GM12878 (cell line): ENCODE measurements at regions not wholly inside any gene's neighbourhood (a gene's known extent, or its start where the extent isn't known, plus 50 kb on each side); places are given as distances from the start of the nearest gene placed in this dataset.

Experiments used
- ATAC-seq: fragments of 200-7000 bp; cut with Tn5 transposase; 3 replicates; pipeline ENCODE4 v1.9.1; 2020; ENCODE audit warnings: mild to moderate bottlenecking, moderate library complexity
- BruUV-seq: library from RNA; stranded (reverse); fragments of 400-500 nt; replicated peaks from 2 replicates; lab custom pipeline; 2021; lab: Mats Ljungman, UMichigan
- CTCF ChIA-PET: fragments of 300-600 bp; sonication (Branson Sonifier 250); formaldehyde crosslinking; extraction: SDS; loops from one replicate; lab custom pipeline; 2021; ENCODE audit warnings: inconsistent platforms; lab: Yijun Ruan, JAX
- POLR2A ChIA-PET: fragments of 350-600 bp; formaldehyde crosslinking; extraction: SDS; loops from one replicate; lab custom pipeline; 2021; ENCODE audit warnings: inconsistent platforms; lab: Charles Lee
- RAD21 ChIA-PET: fragments of 300-600 bp; sonication (Branson Sonifier 250); formaldehyde crosslinking; loops from one replicate; lab custom pipeline; 2023; ENCODE audit warnings: antibody characterized with exemption; ENCODE audit not compliant: unreplicated experiment; lab: Charles Lee
- SMC1A ChIA-PET: fragments of 300-600 bp; sonication (Branson Sonifier 250); formaldehyde crosslinking; loops from one replicate; lab custom pipeline; 2023; ENCODE audit not compliant: unreplicated experiment, uncharacterized antibody; lab: Charles Lee
- DNase-seq: peaks from one replicate; pipeline ENCODE4 v3.0.0-alpha.2; 2011; ENCODE audit warnings: low read depth, low spot score
- FAIRE-seq: peaks from 3 replicates; lab custom pipeline; 2011; peaks lifted over from hg19 to GRCh38; lab: Jason Lieb, UNC
- H2AFZ ChIP-seq: 2 replicates; pipeline ENCODE4 v1.6.0; 2011; ENCODE audit warnings: low read depth, low read length, control low read depth; ENCODE audit not compliant: control insufficient read depth
- H3K27ac ChIP-seq: 2 replicates; pipeline ENCODE4 v1.5.1; 2011; ENCODE audit warnings: control low read depth; ENCODE audit not compliant: control insufficient read depth, insufficient read depth
- H3K27me3 ChIP-seq, 2 experiments: replicated peaks in 1 of 2; 2 replicates each; pipeline versions ENCODE4 v1.6.0 to v1.6.1; 2011; ENCODE audit warnings: low read length in 1 of 2; ENCODE audit not compliant: control insufficient read depth in 2 of 2, insufficient read depth in 2 of 2
- H3K36me3 ChIP-seq, 2 experiments: 2 replicates each; pipeline ENCODE4 v1.5.1; 2011; ENCODE audit warnings: low read length in 1 of 2; ENCODE audit not compliant: control insufficient read depth in 2 of 2, insufficient read depth in 2 of 2
- H3K4me1 ChIP-seq: 2 replicates; pipeline ENCODE4 v1.6.1; 2011; ENCODE audit warnings: mild to moderate bottlenecking, low read length, moderate library complexity, mixed read lengths; ENCODE audit not compliant: control insufficient read depth, insufficient read depth
- H3K4me2 ChIP-seq: 2 replicates; pipeline ENCODE4 v1.6.0; 2011; ENCODE audit warnings: control low read depth; ENCODE audit not compliant: control insufficient read depth, insufficient read depth
- H3K4me3 ChIP-seq: fragments of 200-600 bp; sonication (generic); 2 replicates; pipeline ENCODE4 v1.5.1; 2016
- H3K79me2 ChIP-seq: 2 replicates; pipeline ENCODE4 v1.6.0; 2011; ENCODE audit warnings: low read length; ENCODE audit not compliant: control insufficient read depth, insufficient read depth
- H3K9ac ChIP-seq: 2 replicates; pipeline ENCODE4 v1.8.0; 2011; ENCODE audit warnings: low read length, control low read depth, mixed read lengths; ENCODE audit not compliant: control insufficient read depth, insufficient read depth
- H3K9me3 ChIP-seq: replicated peaks from 3 replicates; pipeline ENCODE4 v1.5.1; 2011; ENCODE audit warnings: mild to moderate bottlenecking, low read length; ENCODE audit not compliant: control insufficient read depth, insufficient read depth
- H4K20me1 ChIP-seq: 2 replicates; pipeline ENCODE4 v1.6.0; 2011; ENCODE audit not compliant: control insufficient read depth, insufficient read depth
- ASH2L ChIP-seq: fragments of 300-600, 200-600 bp; sonication (generic); IDR thresholded peaks from 2 replicates; pipeline ENCODE4 v1.6.1; 2017; ENCODE audit warnings: low read depth, mild to moderate bottlenecking, borderline replicate concordance
- BCL11A ChIP-seq: IDR thresholded peaks from 2 replicates; pipeline ENCODE4 v1.6.1; 2011; ENCODE audit warnings: low read depth, low read length
- CREM ChIP-seq: IDR thresholded peaks from 2 replicates; pipeline ENCODE4 v1.6.1; 2014; ENCODE audit warnings: antibody characterized with exemption, low read depth
- FOS ChIP-seq: IDR thresholded peaks from 3 replicates; pipeline ENCODE4 v1.6.1; 2011; ENCODE audit warnings: borderline replicate concordance; ENCODE audit not compliant: insufficient read length; ENCODE audit errors: extremely low read depth
- HDAC2 ChIP-seq: fragments of 200-600 bp; sonication (generic); IDR thresholded peaks from 2 replicates; pipeline ENCODE4 v1.6.1; 2017
- IKZF2 ChIP-seq, 2 experiments: fragments of 450-650 bp; IDR thresholded peaks; 2 replicates each; pipeline ENCODE4 v1.6.1; 2017; ENCODE audit warnings: mild to moderate bottlenecking in 2 of 2, moderate library complexity in 2 of 2
- MTA2 ChIP-seq: fragments of 450-650 bp; IDR thresholded peaks from 2 replicates; pipeline ENCODE4 v1.6.1; 2016; ENCODE audit warnings: low read depth, mild to moderate bottlenecking, moderate library complexity
- PKNOX1 ChIP-seq: fragments of 450-650 bp; IDR thresholded peaks from 2 replicates; pipeline ENCODE4 v1.6.1; 2016; ENCODE audit warnings: mild to moderate bottlenecking
- RAD51 ChIP-seq: fragments of 450-650 bp; IDR thresholded peaks from 2 replicates; pipeline ENCODE4 v1.6.1; 2016; ENCODE audit warnings: moderate library complexity, mild to moderate bottlenecking, inconsistent platforms
- SMARCA5 ChIP-seq: fragments of 450-650 bp; IDR thresholded peaks from 2 replicates; pipeline ENCODE4 v1.6.1; 2017; ENCODE audit warnings: mild to moderate bottlenecking
- SMC3 ChIP-seq: IDR thresholded peaks from 2 replicates; pipeline ENCODE4 v1.6.1; 2011; ENCODE audit warnings: low read length, improper control_type of control experiment, borderline replicate concordance
- SP1 ChIP-seq: IDR thresholded peaks from one replicate; pipeline ENCODE4 v1.6.1; 2011; ENCODE audit warnings: low read depth, low read length
- SRF ChIP-seq, 2 experiments: IDR thresholded peaks; 2 replicates each; pipeline ENCODE4 v1.6.1; 2011; ENCODE audit warnings: low read depth in 2 of 2, low read length in 2 of 2, mild to moderate bottlenecking in 1 of 2, moderate library complexity in 1 of 2
- YBX1 ChIP-seq: fragments of 450-650 bp; IDR thresholded peaks from 2 replicates; pipeline ENCODE4 v1.6.1; 2016; ENCODE audit warnings: antibody characterized with exemption
- ZBED1 ChIP-seq: IDR thresholded peaks from 2 replicates; pipeline ENCODE4 v1.6.1; 2016; ENCODE audit warnings: borderline replicate concordance
- ZBTB40 ChIP-seq: fragments of 450-650 bp; IDR thresholded peaks from 2 replicates; pipeline ENCODE4 v1.6.1; 2016; ENCODE audit warnings: mild to moderate bottlenecking, moderate library complexity, borderline replicate concordance
- WGBS: methylation state at CpG from one replicate; pipeline ENCODE4 v1.1.6; 2016; ENCODE audit warnings: low lambda C conversion rate; ENCODE audit not compliant: insufficient replicate concordance, insufficient coverage; ENCODE audit errors: missing lambda C conversion rate; 5-methylcytosine and 5-hydroxymethylcytosine counted together
- in situ Hi-C: fragments of 300-500 bp; cut with MboI; formaldehyde crosslinking; loops from 9 replicates; pipeline ENCODE4 v1.14.3; 2018; ENCODE audit warnings: mixed read lengths
- intact Hi-C: fragments of 100-400 bp; cut with micrococcal nuclease; formaldehyde crosslinking; loops from one replicate; pipeline ENCODE4 v1.14.2; 2022; ENCODE audit not compliant: unreplicated experiment

GRCh38 chr11:122178795-122179194 lies 62.8 kb upstream of the BLID start:
- Histone ChIP-seq H3K36me3 (no peaks in the 10 kb centered on the region), H4K20me1 (no peaks in the 10 kb centered on the region), H3K4me2 (no peak overlapping the region), H3K27ac (no peak overlapping the region), H2AFZ (no peak overlapping the region), H3K9ac (no peak overlapping the region), H3K4me1 (no peaks in the 10 kb centered on the region), H3K27me3 (no peaks in the 10 kb centered on the region), H3K9me3 (no peaks in the 10 kb centered on the region), H3K79me2 (no peaks in the 10 kb centered on the region), H3K4me3 (no peak overlapping the region)
- TF ChIP-seq SMARCA5 (no peak), BCL11A (no peak), ASH2L (no peak), PKNOX1 (no peak), SRF (IDR thresholded peaks at IDR 0.05; ENCODE audit: low read depth in 2 of 2, low read length in 2 of 2) (no peak), SP1 (no peak), YBX1 (no peak)
- in situ Hi-C loops (no loop called here), intact Hi-C loops (no loop called here)
- ATAC-seq (no peak), DNase-seq (no peak), FAIRE-seq (no peak)
- ChIA-PET SMC1A (interaction anchor here (1.3 kb wide), 1 partner anchor 10 kb away, joined by 6 read pairs; no protein-coding TSS in a partner anchor), RAD21 (no interaction called here), POLR2A (no interaction called here), CTCF (no interaction called here)
- 15% methylated on average over 5 of the region's 5 CpGs for WGBS
- no TSS peak for BruUV-seq

GRCh38 chr11:122177238-122177637 lies 61.2 kb upstream of the BLID start:
- Histone ChIP-seq H3K4me2 (no peak overlapping the region), H3K4me3 (no peak overlapping the region), H3K27me3 (no peaks in the 10 kb centered on the region), H3K9me3 (no peaks in the 10 kb centered on the region), H3K27ac (no peak overlapping the region), H4K20me1 (no peaks in the 10 kb centered on the region), H3K4me1 (no peaks in the 10 kb centered on the region), H3K79me2 (no peaks in the 10 kb centered on the region), H3K36me3 (no peaks in the 10 kb centered on the region), H2AFZ (no peak overlapping the region), H3K9ac (no peak overlapping the region)
- in situ Hi-C loops (no loop called here), intact Hi-C loops (no loop called here)
- no peak for DNase-seq
- CTCF ChIA-PET, result no interaction called here
- RAD21 ChIA-PET, result no interaction called here
- 5% methylated on average over 1 of the region's 1 CpG for WGBS
- no peak for FAIRE-seq
- SMC1A ChIA-PET, result no interaction called here
- POLR2A ChIA-PET, result no interaction called here
- BruUV-seq, result no TSS peak
- no peak for ATAC-seq
- TF ChIP-seq CREM (no peak), ZBTB40 (no peak), HDAC2 (no peak), IKZF2 (IDR thresholded peaks at IDR 0.05) (no peak), SMC3 (no peak), MTA2 (no peak), FOS (no peak), RAD51 (no peak), SRF (IDR thresholded peaks at IDR 0.05; ENCODE audit: low read depth in 2 of 2, low read length in 2 of 2) (no peak), ZBED1 (no peak)
